Right lobe of liver (tissue), 6 donors: ENCODE measurements at regions not wholly inside any gene's neighbourhood (a gene's known extent, or its start where the extent isn't known, plus 50 kb on each side); places are given as distances from the start of the nearest gene placed in this dataset.

Experiments
- ATAC-seq, 4 donors: fragments of 200-7000 bp; cut with Tn5 transposase; one replicate each; pipeline ENCODE4 v1.9.1; 2020; ENCODE audit warnings: mild to moderate bottlenecking in 4 of 4, moderate library complexity in 4 of 4
- DNase-seq, 3 donors: peaks; one replicate each; pipeline ENCODE4 v3.0.0-alpha.2; 2020
- H3K27ac ChIP-seq, 3 donors: fragments of 200-600 bp; one replicate each; pipeline ENCODE4 v1.8.0; 2022
- H3K27me3 ChIP-seq, 2 donors: fragments of 200-600 bp; one replicate each; pipeline ENCODE4 v1.8.0; 2022
- H3K36me3 ChIP-seq, 4 donors: fragments of 200-600 bp; sonication (generic) in 1 of 4; one replicate each; pipeline versions ENCODE4 v1.5.1 to v1.8.0; 2017 to 2022; ENCODE audit warnings: control low read depth in 1 of 4
- H3K4me1 ChIP-seq, 4 donors: fragments of 200-600 bp; sonication (generic) in 1 of 4; one replicate each; pipeline versions ENCODE4 v1.5.1 to v1.8.0; 2017 to 2022; ENCODE audit warnings: control low read depth in 1 of 4
- H3K4me3 ChIP-seq, 3 donors: fragments of 200-600 bp; one replicate each; pipeline ENCODE4 v1.8.0; 2022
- H3K9me3 ChIP-seq, 4 donors: fragments of 200-600 bp; sonication (generic) in 1 of 4; one replicate each; pipeline versions ENCODE4 v1.5.1 to v1.8.0; 2017 to 2022; ENCODE audit warnings: control low read depth in 1 of 4
- CTCF ChIP-seq, 4 donors: fragments of 200-600 bp in 3 of 4; fragments of 450-650 bp in 1 of 4; IDR thresholded peaks; one replicate each; pipeline versions ENCODE4 v1.5.1 to v1.8.0; 2016 to 2022; ENCODE audit warnings: antibody characterized with exemption in 4 of 4, mild to moderate bottlenecking in 2 of 4
- POLR2A ChIP-seq: fragments of 450-650 bp; IDR thresholded peaks from one replicate; pipeline ENCODE4 v1.6.1; 2017; ENCODE audit warnings: antibody characterized with exemption, mild to moderate bottlenecking
- WGBS: methylation state at CpG from one replicate; pipeline ENCODE4 v1.1.6; 2018; ENCODE audit warnings: low coverage, low lambda C conversion rate; ENCODE audit not compliant: insufficient coverage; ENCODE audit errors: missing lambda C conversion rate; 5-methylcytosine and 5-hydroxymethylcytosine counted together
- intact Hi-C, 2 donors: fragments of 100-400 bp; cut with DNase I; formaldehyde crosslinking; loops; one replicate each; pipeline versions ENCODE4 v1.11.2 to v1.14.1; 2022
- donor health status: DM: no; HTN: yes; CAD: no.
- donor health status: DM: no; HTN: no; CAD: no.
- donor health status: DM: no; HTN: no; CAD: no.
- donor health status: DM: no; HTN: yes; CAD: no.
- donor health status: DM: no; HTN: yes; CAD: no.

- Histone ChIP-seq H3K27ac (no peak overlapping the region), H3K4me1 (no peaks in the 10 kb centered on the region), H3K9me3 (no peaks in the 10 kb centered on the region), H3K4me3 (no peak overlapping the region), H3K36me3 (no peaks in the 10 kb centered on the region), H3K27me3 (no peaks in the 10 kb centered on the region)
- 66% methylated on average over 6 of the region's 6 CpGs for WGBS
- TF ChIP-seq POLR2A (no peak), CTCF (IDR thresholded peaks at IDR 0.05) (no peak)
- ATAC-seq (no peak), DNase-seq (no peak)
- intact Hi-C loops, result no loop called here
Measured at GRCh38 chr10:4095166-4095917, 310.3 kb upstream of the KLF6 start.

GRCh38 chr10:4094751-4095150 is 309.7 kb upstream of the KLF6 start:
- H3K27ac ChIP-seq, result no peak overlapping the region
- H3K4me1 ChIP-seq, result no peaks in the 10 kb centered on the region
- intact Hi-C loops, result no loop called here
- TF ChIP-seq CTCF (IDR thresholded peaks at IDR 0.05), result no peak
- no peak for TF ChIP-seq POLR2A
- no peak overlapping the region for H3K4me3 ChIP-seq
- no peaks in the 10 kb centered on the region for H3K27me3 ChIP-seq
- DNase-seq, result no peak
- H3K36me3 ChIP-seq, result no peaks in the 10 kb centered on the region
- H3K9me3 ChIP-seq, result no peaks in the 10 kb centered on the region
- 68% methylated on average over 2 of the region's 2 CpGs for WGBS
- ATAC-seq, result no peak

GRCh38 chr10:4093438-4093837 is 308.4 kb upstream of the KLF6 start:
- ATAC-seq (no peak), DNase-seq (no peak)
- TF ChIP-seq CTCF (IDR thresholded peaks at IDR 0.05), result no peak
- no peak for TF ChIP-seq POLR2A
- 66% methylated on average over 5 of the region's 5 CpGs for WGBS
- Histone ChIP-seq H3K27me3 (no peaks in the 10 kb centered on the region), H3K4me3 (no peak overlapping the region), H3K27ac (no peak overlapping the region), H3K36me3 (no peaks in the 10 kb centered on the region), H3K4me1 (no peaks in the 10 kb centered on the region), H3K9me3 (no peaks in the 10 kb centered on the region)
- intact Hi-C loops, result no loop called here

GRCh38 chr10:4088354-4089066 is 303.5 kb upstream of the KLF6 start:
- Histone ChIP-seq H3K36me3 (no peaks in the 10 kb centered on the region), H3K4me1 (no peaks in the 10 kb centered on the region), H3K27ac (no peak overlapping the region), H3K4me3 (no peak overlapping the region), H3K9me3 (no peaks in the 10 kb centered on the region), H3K27me3 (no peaks in the 10 kb centered on the region)
- 81% methylated on average over 14 of the region's 14 CpGs for WGBS
- TF ChIP-seq POLR2A, result no peak
- TF ChIP-seq CTCF (IDR thresholded peaks at IDR 0.05), result no peak
- DNase-seq (no peak), ATAC-seq (no peak)
- intact Hi-C loops, result no loop called here
